Spleen (tissue), 11 donors: ENCODE measurements at regions not wholly inside any gene's neighbourhood (a gene's known extent, or its start where the extent isn't known, plus 50 kb on each side); places are given as distances from the start of the nearest gene placed in this dataset.

Experiments
- DNase-seq: peaks from one replicate; pipeline ENCODE4 v3.0.0-alpha.2; 2020
- H3K27ac ChIP-seq, 8 donors: fragments of 200-600 bp; sonication (generic) in 7 of 8; 1 replicate in 4 of 8; 2 replicates in 4 of 8; pipeline versions ENCODE4 v1.5.0 to v1.8.0; 2016 to 2021; ENCODE audit warnings: inconsistent platforms in 4 of 8, mild to moderate bottlenecking in 4 of 8, moderate library complexity in 1 of 8
- H3K27me3 ChIP-seq, 7 donors: fragments of 200-600 bp; sonication (generic) in 6 of 7; replicated peaks in 1 of 7; 1 replicate in 4 of 7; 2 replicates in 3 of 7; pipeline versions ENCODE4 v1.5.0 to v1.8.0; 2016 to 2021; ENCODE audit warnings: inconsistent platforms in 3 of 7, mild to moderate bottlenecking in 1 of 7
- H3K36me3 ChIP-seq, 6 donors: fragments of 200-600 bp; sonication (generic) in 5 of 6; 1 replicate in 4 of 6; 2 replicates in 2 of 6; pipeline versions ENCODE4 v1.5.0 to v1.8.0; 2016 to 2021; ENCODE audit warnings: inconsistent platforms in 2 of 6
- H3K4me1 ChIP-seq, 6 donors: fragments of 200-600 bp; sonication (generic) in 5 of 6; 1 replicate in 3 of 6; 2 replicates in 3 of 6; pipeline versions ENCODE4 v1.5.0 to v1.8.0; 2016 to 2021; ENCODE audit warnings: inconsistent platforms in 3 of 6
- H3K4me3 ChIP-seq, 8 donors: fragments of 200-600 bp; sonication (generic) in 7 of 8; 1 replicate in 4 of 8; 2 replicates in 4 of 8; pipeline versions ENCODE4 v1.5.0 to v1.8.0; 2016 to 2021; ENCODE audit warnings: inconsistent platforms in 4 of 8, mild to moderate bottlenecking in 4 of 8, moderate library complexity in 2 of 8
- H3K9me3 ChIP-seq, 8 donors: fragments of 200-600 bp; sonication (generic) in 7 of 8; 1 replicate in 4 of 8; 2 replicates in 4 of 8; pipeline versions ENCODE4 v1.5.0 to v1.8.0; 2016 to 2021; ENCODE audit warnings: inconsistent platforms in 4 of 8
- POLR2A ChIP-seq, 3 donors: fragments of 450-650 bp; IDR thresholded peaks; one replicate each; pipeline ENCODE4 v1.5.1; 2017; ENCODE audit warnings: antibody characterized with exemption in 3 of 3, mild to moderate bottlenecking in 1 of 3
- POLR2AphosphoS5 ChIP-seq, 3 donors: sonication (generic); formaldehyde crosslinking; IDR thresholded peaks; one replicate each; pipeline ENCODE4 v1.5.1; 2017; ENCODE audit warnings: antibody characterized with exemption in 3 of 3
- WGBS, 5 donors: extraction: QIAGEN DNeasy Blood & Tissue Kit in 3 of 5; methylation state at CpG; one replicate each; pipeline versions ENCODE4 v1.1.5 to v1.1.7; 2013 to 2018; 5-methylcytosine and 5-hydroxymethylcytosine counted together
- intact Hi-C: fragments of 100-400 bp; cut with DNase I; formaldehyde crosslinking; loops from one replicate; pipeline ENCODE4 v1.15.0; 2023; ENCODE audit warnings: low total_unique reads
- TF ChIP-seq, protein P1 (sequence below), 11 experiments: fragments of 200-600 bp in 7 of 11; fragments of 450-650 bp in 4 of 11; sonication (generic) in 4 of 11; IDR thresholded peaks in 8 of 11; conservative IDR thresholded peaks in 3 of 11; 1 replicate in 7 of 11; 2 replicates in 4 of 11; pipeline versions ENCODE4 v1.4.0 to v1.8.0; 2016 to 2021; ENCODE audit warnings: antibody characterized with exemption in 11 of 11, inconsistent platforms in 4 of 11, mild to moderate bottlenecking in 1 of 11
- donor health status: healthy with polysubstance abuse.
- donor health status: DM: no; HTN: no; CAD: no; lungs with moderate emphysema.
- donor health status: DM: no; HTN: no; CAD: no.
- donor health status: Bipolar disorder and iron deficiency.
- donor health status: healthy.
- donor health status: DM: no; HTN: no; CAD: no.
- donor health status: DM: yes; HTN: yes; CAD: no.

DNA sequence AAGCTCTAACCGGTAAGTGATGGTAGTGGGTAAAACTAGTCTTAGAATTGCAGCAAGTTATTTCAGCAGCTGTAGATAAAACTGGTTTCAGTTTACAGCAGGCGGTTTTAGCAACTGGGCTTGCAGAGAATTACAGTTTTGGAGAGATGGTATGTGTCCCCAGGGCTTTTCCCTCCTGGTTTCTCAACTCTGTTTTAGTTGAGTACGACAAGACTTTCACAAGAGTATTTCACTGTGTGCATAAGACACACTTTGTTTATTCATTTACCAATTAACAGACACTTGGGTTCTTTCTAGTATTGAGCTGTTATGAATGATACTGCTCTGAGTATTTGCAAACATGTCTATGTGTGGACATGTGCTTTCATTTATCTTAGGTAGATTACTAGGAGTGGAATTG is 65.6 kb upstream of the RFX8 start:
- no peak for DNase-seq
- WGBS, 5 donors: 69 to 89% (median 80%) methylated on average over 3 of the region's 3 CpGs
- no peak for TF ChIP-seq POLR2A (IDR thresholded peaks at IDR 0.05)
- no peak for TF ChIP-seq POLR2AphosphoS5 (IDR thresholded peaks at IDR 0.05)
- TF ChIP-seq, protein P1, sequence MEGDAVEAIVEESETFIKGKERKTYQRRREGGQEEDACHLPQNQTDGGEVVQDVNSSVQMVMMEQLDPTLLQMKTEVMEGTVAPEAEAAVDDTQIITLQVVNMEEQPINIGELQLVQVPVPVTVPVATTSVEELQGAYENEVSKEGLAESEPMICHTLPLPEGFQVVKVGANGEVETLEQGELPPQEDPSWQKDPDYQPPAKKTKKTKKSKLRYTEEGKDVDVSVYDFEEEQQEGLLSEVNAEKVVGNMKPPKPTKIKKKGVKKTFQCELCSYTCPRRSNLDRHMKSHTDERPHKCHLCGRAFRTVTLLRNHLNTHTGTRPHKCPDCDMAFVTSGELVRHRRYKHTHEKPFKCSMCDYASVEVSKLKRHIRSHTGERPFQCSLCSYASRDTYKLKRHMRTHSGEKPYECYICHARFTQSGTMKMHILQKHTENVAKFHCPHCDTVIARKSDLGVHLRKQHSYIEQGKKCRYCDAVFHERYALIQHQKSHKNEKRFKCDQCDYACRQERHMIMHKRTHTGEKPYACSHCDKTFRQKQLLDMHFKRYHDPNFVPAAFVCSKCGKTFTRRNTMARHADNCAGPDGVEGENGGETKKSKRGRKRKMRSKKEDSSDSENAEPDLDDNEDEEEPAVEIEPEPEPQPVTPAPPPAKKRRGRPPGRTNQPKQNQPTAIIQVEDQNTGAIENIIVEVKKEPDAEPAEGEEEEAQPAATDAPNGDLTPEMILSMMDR (IDR thresholded peaks at IDR 0.05 in 8 of 11, conservative IDR thresholded peaks at IDR 0.05 in 3 of 11): no peak
- no peak overlapping the region for H3K4me3 ChIP-seq
- intact Hi-C loops: no loop called here
- no peak overlapping the region for H3K27ac ChIP-seq
- H3K27me3 ChIP-seq: no peaks in the 10 kb centered on the region
- H3K4me1 ChIP-seq: no peaks in the 10 kb centered on the region
- H3K36me3 ChIP-seq: no peaks in the 10 kb centered on the region
- H3K9me3 ChIP-seq: peaks cover 0 to 3% (median 0%) of the 10 kb centered on the region in 8 donors

DNA sequence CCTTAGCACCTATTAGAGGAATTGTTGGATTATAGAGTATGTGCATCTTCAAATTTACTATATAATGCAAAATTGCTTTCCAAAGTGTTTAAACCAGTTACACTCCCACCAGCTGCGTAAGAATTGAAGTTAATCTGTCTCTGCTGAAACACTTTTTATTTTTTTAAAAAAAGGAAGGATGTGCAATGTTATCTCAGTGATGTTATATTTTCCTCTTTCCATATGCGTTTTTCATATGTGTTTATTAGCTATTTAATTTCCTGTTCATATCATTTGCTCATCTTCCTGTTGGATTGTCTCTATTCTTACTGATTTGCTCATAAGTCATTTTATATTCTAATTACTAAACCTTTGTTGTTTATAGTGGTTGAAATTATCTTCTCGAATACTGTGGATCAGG is 63.2 kb upstream of the RFX8 start:
- intact Hi-C loops: no loop called here
- Histone ChIP-seq H3K27ac (no peak overlapping the region), H3K9me3 (peaks cover 0 to 3% (median 0%) of the 10 kb centered on the region in 8 donors), H3K4me3 (no peak overlapping the region), H3K36me3 (no peaks in the 10 kb centered on the region), H3K4me1 (peaks cover 0 to 12% (median 0%) of the 10 kb centered on the region in 6 donors), H3K27me3 (no peaks in the 10 kb centered on the region)
- no peak for DNase-seq
- TF ChIP-seq POLR2AphosphoS5 (IDR thresholded peaks at IDR 0.05) (no peak), POLR2A (IDR thresholded peaks at IDR 0.05) (no peak)
- TF ChIP-seq, protein P1 (IDR thresholded peaks at IDR 0.05 in 8 of 11, conservative IDR thresholded peaks at IDR 0.05 in 3 of 11): no peak
- WGBS, 5 donors: 74 to 89% (median 81%) methylated on average over 3 of the region's 3 CpGs

DNA sequence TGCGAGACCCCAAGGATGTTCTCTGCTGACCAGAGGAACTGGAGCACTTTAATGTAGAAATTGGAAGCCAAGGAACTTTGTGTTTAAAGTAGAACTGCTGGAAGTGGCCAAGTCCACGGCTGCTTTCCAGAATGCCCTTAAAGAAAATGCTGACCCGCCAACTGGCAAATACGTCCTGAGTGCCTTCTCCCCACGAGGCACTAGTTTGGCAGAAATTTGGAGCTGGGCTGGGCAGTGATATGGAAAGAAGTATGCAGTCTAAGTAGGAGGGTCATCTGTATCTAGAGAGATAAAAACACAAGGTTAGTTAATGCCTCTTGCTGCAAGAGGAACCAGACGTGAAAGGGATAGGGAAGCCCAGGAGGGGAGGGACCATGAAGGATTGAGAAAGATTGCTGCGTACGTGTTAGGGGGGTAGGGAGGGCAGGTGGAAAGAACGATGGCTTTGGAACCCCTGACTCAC is 59.3 kb upstream of the RFX8 start:
- Histone ChIP-seq H3K9me3 (no peaks in the 10 kb centered on the region), H3K4me1 (peaks cover 0 to 12% (median 0%) of the 10 kb centered on the region in 6 donors), H3K27me3 (no peaks in the 10 kb centered on the region), H3K36me3 (no peaks in the 10 kb centered on the region), H3K27ac (peak overlapping the region in 1 of 8 donors; percentile 24), H3K4me3 (no peak overlapping the region)
- TF ChIP-seq POLR2A (IDR thresholded peaks at IDR 0.05) (no peak), POLR2AphosphoS5 (IDR thresholded peaks at IDR 0.05) (no peak)
- TF ChIP-seq, protein P1 (IDR thresholded peaks at IDR 0.05 in 8 of 11, conservative IDR thresholded peaks at IDR 0.05 in 3 of 11): no peak
- intact Hi-C loops: no loop called here
- DNase-seq: no peak
- WGBS, 5 donors: 45 to 70% (median 54%) methylated on average over 9 of the region's 9 CpGs

DNA sequence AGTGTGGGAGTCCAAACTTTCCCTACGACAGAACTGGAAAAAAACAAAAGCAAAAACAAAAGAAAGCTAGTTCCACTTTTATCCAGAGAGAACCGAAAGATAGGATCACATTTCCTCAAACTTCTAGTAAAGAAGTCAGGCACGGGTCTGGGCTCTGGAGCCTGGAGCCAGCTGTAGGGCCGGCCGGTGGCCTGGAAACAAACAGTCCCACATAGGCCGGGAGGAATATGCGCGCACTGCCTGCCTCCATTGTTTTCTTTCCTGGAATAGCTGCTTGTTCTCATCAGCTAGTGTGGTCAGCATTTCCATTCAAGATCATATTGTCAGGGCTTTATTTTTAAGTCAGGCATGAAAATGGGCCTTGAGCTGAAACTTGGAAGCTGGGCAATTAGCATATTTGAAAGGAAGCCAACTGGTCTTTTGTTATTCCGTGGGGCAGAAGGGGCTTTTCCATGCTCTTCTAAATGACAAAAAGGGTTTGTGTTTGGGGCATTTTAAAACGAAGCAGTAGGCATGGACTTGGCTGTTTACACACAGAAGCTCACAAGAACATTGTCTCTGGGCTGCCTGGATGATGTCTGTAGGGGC is 58.7 kb upstream of the RFX8 start:
- no peak overlapping the region for H3K4me3 ChIP-seq
- whole genome bisulfite sequencing, 5 donors: 46 to 74% (median 59%) methylated on average over 10 of the region's 10 CpGs
- TF ChIP-seq POLR2AphosphoS5 (IDR thresholded peaks at IDR 0.05) (no peak), POLR2A (IDR thresholded peaks at IDR 0.05) (no peak)
- TF ChIP-seq, protein P1 (IDR thresholded peaks at IDR 0.05 in 8 of 11, conservative IDR thresholded peaks at IDR 0.05 in 3 of 11): no peak
- intact Hi-C loops: no loop called here
- H3K27ac ChIP-seq: peak overlapping the region in 1 of 8 donors; percentile 24
- peaks cover 0 to 12% (median 0%) of the 10 kb centered on the region in 6 donors for H3K4me1 ChIP-seq
- DNase-seq: no peak
- H3K27me3 ChIP-seq: no peaks in the 10 kb centered on the region
- H3K9me3 ChIP-seq: no peaks in the 10 kb centered on the region
- H3K36me3 ChIP-seq: no peaks in the 10 kb centered on the region
